ENCODE measurements at regions not wholly inside any gene's neighbourhood (a gene's known extent, or its start where the extent isn't known, plus 50 kb on each side); places are given as distances from the start of the nearest gene placed in this dataset.

DNA sequence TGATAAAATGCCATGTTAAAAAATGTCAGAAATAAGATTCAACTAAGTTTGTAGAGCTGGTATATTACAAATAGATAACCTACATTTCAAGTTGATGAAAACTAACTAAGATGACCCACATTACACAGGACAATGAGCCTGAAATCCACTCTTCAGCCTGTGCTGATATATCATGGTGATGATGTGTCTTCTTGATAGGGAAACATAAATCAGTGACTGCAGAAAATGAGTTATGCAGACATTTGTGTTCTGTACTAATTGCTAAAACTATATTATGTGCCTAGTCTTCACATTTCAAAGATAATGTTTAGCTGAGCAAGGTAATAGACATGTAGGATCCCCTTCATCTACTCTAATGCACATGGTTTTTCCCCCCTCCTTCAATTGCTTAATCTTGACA lies 331.6 kb upstream of the F9 start:
- H3K27me3 ChIP-seq (ENCODE audit: insufficient read depth in 3 of 3, low read length in 2 of 3), result peaks cover 0 to 20% (median 0%) of the 10 kb centered on the region in 3 donors
- peak overlapping the region; percentile 73 for H3K27ac ChIP-seq
- no peak overlapping the region for H3K4me3 ChIP-seq
- H3K36me3 ChIP-seq (ENCODE audit: insufficient read depth in 1 of 2, low read depth in 1 of 2), result no peaks in the 10 kb centered on the region
- H3K4me1 ChIP-seq, result peaks cover 9% of the 10 kb centered on the region
- DNase-seq (no peak), ATAC-seq (no peak)
- H3K9me3 ChIP-seq, result no peaks in the 10 kb centered on the region
- TF ChIP-seq, protein P1, sequence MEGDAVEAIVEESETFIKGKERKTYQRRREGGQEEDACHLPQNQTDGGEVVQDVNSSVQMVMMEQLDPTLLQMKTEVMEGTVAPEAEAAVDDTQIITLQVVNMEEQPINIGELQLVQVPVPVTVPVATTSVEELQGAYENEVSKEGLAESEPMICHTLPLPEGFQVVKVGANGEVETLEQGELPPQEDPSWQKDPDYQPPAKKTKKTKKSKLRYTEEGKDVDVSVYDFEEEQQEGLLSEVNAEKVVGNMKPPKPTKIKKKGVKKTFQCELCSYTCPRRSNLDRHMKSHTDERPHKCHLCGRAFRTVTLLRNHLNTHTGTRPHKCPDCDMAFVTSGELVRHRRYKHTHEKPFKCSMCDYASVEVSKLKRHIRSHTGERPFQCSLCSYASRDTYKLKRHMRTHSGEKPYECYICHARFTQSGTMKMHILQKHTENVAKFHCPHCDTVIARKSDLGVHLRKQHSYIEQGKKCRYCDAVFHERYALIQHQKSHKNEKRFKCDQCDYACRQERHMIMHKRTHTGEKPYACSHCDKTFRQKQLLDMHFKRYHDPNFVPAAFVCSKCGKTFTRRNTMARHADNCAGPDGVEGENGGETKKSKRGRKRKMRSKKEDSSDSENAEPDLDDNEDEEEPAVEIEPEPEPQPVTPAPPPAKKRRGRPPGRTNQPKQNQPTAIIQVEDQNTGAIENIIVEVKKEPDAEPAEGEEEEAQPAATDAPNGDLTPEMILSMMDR (IDR thresholded peaks at IDR 0.05), result no peak
- intact Hi-C loops (cut with DNase I), result loop anchor here in 1 of 2 donors (10.0 kb wide), 1 partner anchor 434 kb away; no protein-coding TSS in a partner anchor

DNA sequence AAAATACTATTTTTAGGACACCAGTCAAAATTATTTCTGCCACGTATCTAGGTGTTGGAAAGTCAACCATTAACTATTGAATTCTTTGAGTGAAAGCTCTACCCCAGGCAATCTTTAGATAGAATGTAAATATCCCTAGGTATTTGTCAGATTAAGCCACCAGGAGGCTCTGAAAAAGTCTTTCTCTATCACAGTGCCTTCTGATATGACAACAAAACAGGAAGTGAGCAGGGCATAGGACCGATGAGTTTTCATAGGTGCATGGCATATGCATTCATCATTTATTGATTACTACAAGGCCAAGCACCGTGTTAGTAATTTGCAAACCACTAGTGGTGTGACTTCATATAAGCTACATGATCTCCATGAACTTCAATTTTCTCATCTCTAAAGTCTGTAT lies 333.6 kb upstream of the F9 start:
- WGBS, 3 donors, result 62 to 83% (median 67%) methylated on average over 3 of the region's 3 CpGs
- intact Hi-C loops (cut with DNase I), result loop anchor here in 1 of 2 donors (10.0 kb wide), 1 partner anchor 432 kb away; no protein-coding TSS in a partner anchor
- Histone ChIP-seq H3K36me3 (ENCODE audit: insufficient read depth in 1 of 2, low read depth in 1 of 2) (no peaks in the 10 kb centered on the region), H3K4me1 (peaks cover 9% of the 10 kb centered on the region), H3K4me3 (no peak overlapping the region), H3K9me3 (no peaks in the 10 kb centered on the region), H3K27me3 (ENCODE audit: insufficient read depth in 3 of 3, low read length in 2 of 3) (peaks cover 0 to 12% (median 0%) of the 10 kb centered on the region in 3 donors), H3K27ac (peak overlapping the region; percentile 84)
- no peak for DNase-seq
- TF ChIP-seq, protein P1 (IDR thresholded peaks at IDR 0.05), result no peak
- ATAC-seq, result no peak

DNA sequence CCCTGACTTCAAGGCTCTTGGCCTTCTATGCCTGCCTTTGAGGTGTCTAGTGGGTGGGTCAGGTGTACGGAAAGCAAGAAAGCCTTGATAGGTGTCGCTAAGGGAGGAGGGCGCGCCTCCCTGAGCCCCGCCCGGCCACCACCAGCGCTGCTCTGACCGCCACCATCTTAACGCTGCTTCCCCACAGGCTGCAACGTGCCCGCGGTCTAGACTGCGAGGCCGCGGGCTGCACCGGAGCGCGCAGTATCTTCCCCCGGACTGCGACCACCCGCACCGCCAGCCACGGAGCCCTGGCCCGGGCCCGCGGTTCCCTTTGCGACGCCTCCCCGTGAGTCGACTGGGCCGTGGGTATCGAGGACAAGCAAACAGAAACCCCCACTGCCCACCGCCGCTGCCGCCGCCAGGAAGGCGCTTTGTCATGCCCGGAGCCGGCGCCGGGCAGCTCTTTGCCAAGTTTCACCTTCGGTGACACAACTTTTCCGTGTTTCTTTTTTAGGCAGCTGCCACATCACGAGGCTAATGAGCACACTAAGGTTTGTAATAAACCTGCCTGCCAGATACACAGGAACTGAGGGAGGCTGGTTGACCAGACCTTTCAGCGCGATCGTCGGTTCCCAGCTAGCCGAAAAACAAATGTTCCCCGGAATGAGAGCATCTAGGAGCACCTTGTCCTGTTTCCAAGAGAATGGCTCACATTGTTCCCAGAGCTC lies 335.8 kb upstream of the F9 start:
- H3K27ac ChIP-seq, result peak overlapping the region; percentile 84
- DNase-seq (peak; percentile 54 to 79), ATAC-seq (peak; percentile 80 to 85 (median 82))
- H3K4me1 ChIP-seq, result peaks cover 3% of the 10 kb centered on the region
- H3K9me3 ChIP-seq, result no peaks in the 10 kb centered on the region
- 1 to 24% (median 2%) methylated on average over 35 to 50 of the region's 50 CpGs for WGBS, 3 donors
- TF ChIP-seq, protein P1 (IDR thresholded peaks at IDR 0.05), result no peak
- H3K4me3 ChIP-seq, result peak overlapping the region; percentile 61
- H3K36me3 ChIP-seq (ENCODE audit: insufficient read depth in 1 of 2, low read depth in 1 of 2), result no peaks in the 10 kb centered on the region
- H3K27me3 ChIP-seq (ENCODE audit: insufficient read depth in 3 of 3, low read length in 2 of 3), result peaks cover 0 to 10% (median 0%) of the 10 kb centered on the region in 3 donors
- intact Hi-C loops (cut with DNase I), result loop anchor here in 1 of 2 donors (10.0 kb wide), 1 partner anchor 430 kb away; no protein-coding TSS in a partner anchor

DNA sequence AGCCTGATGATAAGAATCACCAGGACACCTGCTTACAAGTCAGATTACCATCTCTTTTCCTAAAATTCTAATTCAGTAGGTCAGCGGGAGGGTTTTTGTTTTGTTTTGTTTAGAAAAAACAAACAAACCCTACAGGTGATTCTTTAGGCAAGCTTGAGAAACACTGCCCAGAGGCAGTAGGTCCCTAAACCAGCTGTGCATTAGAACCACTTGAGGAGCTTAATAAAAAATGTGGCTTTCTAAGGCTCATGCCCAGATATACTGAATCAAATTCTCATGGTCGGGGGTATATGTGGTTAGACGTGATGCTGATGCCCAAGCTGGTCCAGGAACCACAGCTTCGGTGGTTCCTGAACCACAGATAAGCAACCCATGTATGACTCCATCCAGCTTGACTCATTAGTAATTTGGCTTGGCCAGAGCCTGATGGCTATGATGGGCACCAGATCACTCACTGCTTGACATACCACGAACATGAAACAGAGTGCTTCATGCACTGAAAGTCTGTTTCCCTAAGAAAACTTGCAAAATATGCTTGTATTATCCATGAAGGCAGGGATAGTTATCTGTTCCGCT lies 338.1 kb upstream of the F9 start:
- peak in 3 of 4 donors; percentile 34 to 64 (median 53) for ATAC-seq
- H3K4me3 ChIP-seq, result no peak overlapping the region
- DNase-seq, result no peak
- H3K27me3 ChIP-seq (ENCODE audit: insufficient read depth in 3 of 3, low read length in 2 of 3), result peaks cover 0 to 7% (median 0%) of the 10 kb centered on the region in 3 donors
- H3K27ac ChIP-seq, result no peak overlapping the region
- 63 to 83% (median 79%) methylated on average over 6 of the region's 6 CpGs for WGBS, 3 donors
- no peaks in the 10 kb centered on the region for H3K9me3 ChIP-seq
- intact Hi-C loops (cut with DNase I), result loop anchor here in 1 of 2 donors (10.0 kb wide), 1 partner anchor 428 kb away; no protein-coding TSS in a partner anchor
- H3K36me3 ChIP-seq (ENCODE audit: insufficient read depth in 1 of 2, low read depth in 1 of 2), result no peaks in the 10 kb centered on the region
- TF ChIP-seq, protein P1 (IDR thresholded peaks at IDR 0.05), result no peak
- peaks cover 3% of the 10 kb centered on the region for H3K4me1 ChIP-seq

Measured in psoas muscle (tissue), 7 donors.